ENCODE measurements at regions not wholly inside any gene's neighbourhood (a gene's known extent, or its start where the extent isn't known, plus 50 kb on each side); places are given as distances from the start of the nearest gene placed in this dataset.

DNA sequence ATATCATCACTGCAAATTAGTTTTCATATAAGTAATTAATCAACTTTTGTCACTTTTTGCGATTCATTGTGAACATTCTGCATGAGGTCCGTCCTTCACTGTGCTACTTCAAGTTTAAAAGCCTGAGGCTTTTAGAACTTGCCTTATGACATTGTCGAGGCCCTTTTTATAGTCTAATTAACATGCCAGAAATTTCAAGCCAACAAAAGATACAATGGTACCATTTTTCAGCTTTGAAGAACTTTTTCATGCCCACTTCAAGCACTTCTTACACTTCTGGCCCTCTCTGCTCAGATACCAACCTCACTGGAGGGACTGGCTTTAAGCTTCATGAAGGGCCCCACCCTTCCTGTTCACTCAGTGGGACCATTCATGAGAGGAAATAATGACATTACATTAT lies 323.1 kb downstream of the TPBG start:
- ChIA-PET CTCF (no interaction called here), POLR2A (no interaction called here)
- ATAC-seq (no peak), DNase-seq (ENCODE audit: low spot score) (no peak)
- H3K4me1 Mint-ChIP-seq = peaks cover 9% of the 10 kb centered on the region
- no peaks in the 10 kb centered on the region for H3K27me3 Mint-ChIP-seq (ENCODE audit: low read depth)
- TF ChIP-seq ATF1 (CRISPR knock-in tag; IDR thresholded peaks at IDR 0.05) (no peak), NFATC4 (CRISPR knock-in tag; IDR thresholded peaks at IDR 0.05) (no peak), NR1H2 (CRISPR knock-in tag; IDR thresholded peaks at IDR 0.05) (no peak), TEAD1 (CRISPR knock-in tag; IDR thresholded peaks at IDR 0.05) (no peak), ETV6 (CRISPR knock-in tag; IDR thresholded peaks at IDR 0.05) (no peak), MYBL2 (CRISPR knock-in tag; IDR thresholded peaks at IDR 0.05) (no peak), KAT7 (CRISPR knock-in tag; IDR thresholded peaks at IDR 0.05; ENCODE audit: borderline replicate concordance) (no peak), RORB (CRISPR knock-in tag; IDR thresholded peaks at IDR 0.05) (no peak), ZMAT4 (CRISPR knock-in tag; IDR thresholded peaks at IDR 0.05) (no peak), ZNF219 (CRISPR knock-in tag; IDR thresholded peaks at IDR 0.05; ENCODE audit: borderline replicate concordance) (no peak), GABPB1 (CRISPR knock-in tag; IDR thresholded peaks at IDR 0.05) (no peak), ZNF671 (CRISPR knock-in tag; IDR thresholded peaks at IDR 0.05) (no peak), JUN (CRISPR knock-in tag; IDR thresholded peaks at IDR 0.05) (no peak)
- TF ChIP-seq, protein P1, sequence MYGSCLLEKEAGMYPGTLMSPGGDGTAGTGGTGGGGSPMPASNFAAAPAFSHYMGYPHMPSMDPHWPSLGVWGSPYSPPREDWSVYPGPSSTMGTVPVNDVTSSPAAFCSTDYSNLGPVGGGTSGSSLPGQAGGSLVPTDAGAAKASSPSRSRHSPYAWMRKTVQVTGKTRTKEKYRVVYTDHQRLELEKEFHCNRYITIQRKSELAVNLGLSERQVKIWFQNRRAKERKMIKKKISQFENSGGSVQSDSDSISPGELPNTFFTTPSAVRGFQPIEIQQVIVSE (CRISPR knock-in tag; IDR thresholded peaks at IDR 0.05; ENCODE audit: borderline replicate concordance) = no peak
- TF ChIP-seq, protein P2, sequence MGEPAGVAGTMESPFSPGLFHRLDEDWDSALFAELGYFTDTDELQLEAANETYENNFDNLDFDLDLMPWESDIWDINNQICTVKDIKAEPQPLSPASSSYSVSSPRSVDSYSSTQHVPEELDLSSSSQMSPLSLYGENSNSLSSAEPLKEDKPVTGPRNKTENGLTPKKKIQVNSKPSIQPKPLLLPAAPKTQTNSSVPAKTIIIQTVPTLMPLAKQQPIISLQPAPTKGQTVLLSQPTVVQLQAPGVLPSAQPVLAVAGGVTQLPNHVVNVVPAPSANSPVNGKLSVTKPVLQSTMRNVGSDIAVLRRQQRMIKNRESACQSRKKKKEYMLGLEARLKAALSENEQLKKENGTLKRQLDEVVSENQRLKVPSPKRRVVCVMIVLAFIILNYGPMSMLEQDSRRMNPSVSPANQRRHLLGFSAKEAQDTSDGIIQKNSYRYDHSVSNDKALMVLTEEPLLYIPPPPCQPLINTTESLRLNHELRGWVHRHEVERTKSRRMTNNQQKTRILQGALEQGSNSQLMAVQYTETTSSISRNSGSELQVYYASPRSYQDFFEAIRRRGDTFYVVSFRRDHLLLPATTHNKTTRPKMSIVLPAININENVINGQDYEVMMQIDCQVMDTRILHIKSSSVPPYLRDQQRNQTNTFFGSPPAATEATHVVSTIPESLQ (CRISPR knock-in tag; IDR thresholded peaks at IDR 0.05) = no peak
- TF ChIP-seq, protein P3, sequence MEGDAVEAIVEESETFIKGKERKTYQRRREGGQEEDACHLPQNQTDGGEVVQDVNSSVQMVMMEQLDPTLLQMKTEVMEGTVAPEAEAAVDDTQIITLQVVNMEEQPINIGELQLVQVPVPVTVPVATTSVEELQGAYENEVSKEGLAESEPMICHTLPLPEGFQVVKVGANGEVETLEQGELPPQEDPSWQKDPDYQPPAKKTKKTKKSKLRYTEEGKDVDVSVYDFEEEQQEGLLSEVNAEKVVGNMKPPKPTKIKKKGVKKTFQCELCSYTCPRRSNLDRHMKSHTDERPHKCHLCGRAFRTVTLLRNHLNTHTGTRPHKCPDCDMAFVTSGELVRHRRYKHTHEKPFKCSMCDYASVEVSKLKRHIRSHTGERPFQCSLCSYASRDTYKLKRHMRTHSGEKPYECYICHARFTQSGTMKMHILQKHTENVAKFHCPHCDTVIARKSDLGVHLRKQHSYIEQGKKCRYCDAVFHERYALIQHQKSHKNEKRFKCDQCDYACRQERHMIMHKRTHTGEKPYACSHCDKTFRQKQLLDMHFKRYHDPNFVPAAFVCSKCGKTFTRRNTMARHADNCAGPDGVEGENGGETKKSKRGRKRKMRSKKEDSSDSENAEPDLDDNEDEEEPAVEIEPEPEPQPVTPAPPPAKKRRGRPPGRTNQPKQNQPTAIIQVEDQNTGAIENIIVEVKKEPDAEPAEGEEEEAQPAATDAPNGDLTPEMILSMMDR (IDR thresholded peaks at IDR 0.05) = no peak
- TF ChIP-seq, protein P4, sequence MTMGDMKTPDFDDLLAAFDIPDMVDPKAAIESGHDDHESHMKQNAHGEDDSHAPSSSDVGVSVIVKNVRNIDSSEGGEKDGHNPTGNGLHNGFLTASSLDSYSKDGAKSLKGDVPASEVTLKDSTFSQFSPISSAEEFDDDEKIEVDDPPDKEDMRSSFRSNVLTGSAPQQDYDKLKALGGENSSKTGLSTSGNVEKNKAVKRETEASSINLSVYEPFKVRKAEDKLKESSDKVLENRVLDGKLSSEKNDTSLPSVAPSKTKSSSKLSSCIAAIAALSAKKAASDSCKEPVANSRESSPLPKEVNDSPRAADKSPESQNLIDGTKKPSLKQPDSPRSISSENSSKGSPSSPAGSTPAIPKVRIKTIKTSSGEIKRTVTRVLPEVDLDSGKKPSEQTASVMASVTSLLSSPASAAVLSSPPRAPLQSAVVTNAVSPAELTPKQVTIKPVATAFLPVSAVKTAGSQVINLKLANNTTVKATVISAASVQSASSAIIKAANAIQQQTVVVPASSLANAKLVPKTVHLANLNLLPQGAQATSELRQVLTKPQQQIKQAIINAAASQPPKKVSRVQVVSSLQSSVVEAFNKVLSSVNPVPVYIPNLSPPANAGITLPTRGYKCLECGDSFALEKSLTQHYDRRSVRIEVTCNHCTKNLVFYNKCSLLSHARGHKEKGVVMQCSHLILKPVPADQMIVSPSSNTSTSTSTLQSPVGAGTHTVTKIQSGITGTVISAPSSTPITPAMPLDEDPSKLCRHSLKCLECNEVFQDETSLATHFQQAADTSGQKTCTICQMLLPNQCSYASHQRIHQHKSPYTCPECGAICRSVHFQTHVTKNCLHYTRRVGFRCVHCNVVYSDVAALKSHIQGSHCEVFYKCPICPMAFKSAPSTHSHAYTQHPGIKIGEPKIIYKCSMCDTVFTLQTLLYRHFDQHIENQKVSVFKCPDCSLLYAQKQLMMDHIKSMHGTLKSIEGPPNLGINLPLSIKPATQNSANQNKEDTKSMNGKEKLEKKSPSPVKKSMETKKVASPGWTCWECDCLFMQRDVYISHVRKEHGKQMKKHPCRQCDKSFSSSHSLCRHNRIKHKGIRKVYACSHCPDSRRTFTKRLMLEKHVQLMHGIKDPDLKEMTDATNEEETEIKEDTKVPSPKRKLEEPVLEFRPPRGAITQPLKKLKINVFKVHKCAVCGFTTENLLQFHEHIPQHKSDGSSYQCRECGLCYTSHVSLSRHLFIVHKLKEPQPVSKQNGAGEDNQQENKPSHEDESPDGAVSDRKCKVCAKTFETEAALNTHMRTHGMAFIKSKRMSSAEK (CRISPR knock-in tag; IDR thresholded peaks at IDR 0.05; ENCODE audit: borderline replicate concordance) = no peak
- H3K36me3 Mint-ChIP-seq = no peaks in the 10 kb centered on the region
- H3K4me3 Mint-ChIP-seq = no peak overlapping the region
- H3K9me3 Mint-ChIP-seq = no peaks in the 10 kb centered on the region
- no peak overlapping the region for H3K27ac Mint-ChIP-seq

- POLR2A ChIA-PET = no interaction called here
- no peak overlapping the region for H3K4me3 Mint-ChIP-seq
- TF ChIP-seq IRF1 (CRISPR knock-in tag; IDR thresholded peaks at IDR 0.05) = no peak
- no peak for TF ChIP-seq KAT7 (CRISPR knock-in tag; IDR thresholded peaks at IDR 0.05; ENCODE audit: borderline replicate concordance)
- no peak for TF ChIP-seq E2F4 (CRISPR knock-in tag; IDR thresholded peaks at IDR 0.05; ENCODE audit: borderline replicate concordance, low read depth)
- no peak for TF ChIP-seq ETV6 (CRISPR knock-in tag; IDR thresholded peaks at IDR 0.05)
- no peak for TF ChIP-seq OVOL2 (CRISPR knock-in tag; IDR thresholded peaks at IDR 0.05; ENCODE audit: borderline replicate concordance)
- TF ChIP-seq AFF4 (CRISPR knock-in tag; IDR thresholded peaks at IDR 0.05; ENCODE audit: borderline replicate concordance) = no peak
- peak; percentile 81 for ATAC-seq
- no peaks in the 10 kb centered on the region for H3K27me3 Mint-ChIP-seq (ENCODE audit: low read depth)
- CTCF ChIA-PET = no interaction called here
- H3K36me3 Mint-ChIP-seq = no peaks in the 10 kb centered on the region
- H3K9me3 Mint-ChIP-seq = no peaks in the 10 kb centered on the region
- H3K27ac Mint-ChIP-seq = no peak overlapping the region
- peak; percentile 18 for DNase-seq (ENCODE audit: low spot score)
- peaks cover 13% of the 10 kb centered on the region for H3K4me1 Mint-ChIP-seq
These were observed 324.2 kb downstream of the TPBG start for GRCh38 chr6:82687855-82688254.
